NT2/D1 (cell line): ENCODE measurements at regions not wholly inside any gene's neighbourhood (a gene's known extent, or its start where the extent isn't known, plus 50 kb on each side); places are given as distances from the start of the nearest gene placed in this dataset.

Experiments used
- DNase-seq: peaks from one replicate; pipeline ENCODE4 v3.0.0-alpha.2; 2011; ENCODE audit warnings: low read depth, low spot score
- H3K27me3 ChIP-seq: 2 replicates; pipeline ENCODE4 v1.6.0; 2011; ENCODE audit warnings: mild to moderate bottlenecking; ENCODE audit not compliant: insufficient read length, insufficient read depth
- H3K36me3 ChIP-seq: 2 replicates; pipeline ENCODE4 v1.6.1; 2011; ENCODE audit warnings: mild to moderate bottlenecking, low read length, mixed read lengths; ENCODE audit not compliant: insufficient read depth, insufficient read length
- H3K4me1 ChIP-seq: 2 replicates; pipeline ENCODE4 v1.5.1; 2011; ENCODE audit not compliant: insufficient read depth, insufficient read length
- H3K4me3 ChIP-seq: 2 replicates; pipeline ENCODE4 v1.5.1; 2011; ENCODE audit warnings: low read depth; ENCODE audit not compliant: insufficient read length
- H3K9ac ChIP-seq: 2 replicates; pipeline ENCODE4 v1.6.0; 2011; ENCODE audit warnings: low read depth; ENCODE audit not compliant: insufficient read length
- H3K9me3 ChIP-seq: 2 replicates; pipeline ENCODE4 v1.5.1; 2011; ENCODE audit warnings: mild to moderate bottlenecking, low read length; ENCODE audit not compliant: insufficient read depth
- SUZ12 ChIP-seq: IDR thresholded peaks from 2 replicates; pipeline ENCODE4 v1.6.1; 2011; ENCODE audit not compliant: insufficient read length, insufficient read depth; ENCODE audit errors: extremely low read depth
- YY1 ChIP-seq: IDR thresholded peaks from 2 replicates; pipeline ENCODE4 v1.6.1; 2011; ENCODE audit not compliant: insufficient read length, insufficient read depth
- ZNF274 ChIP-seq: IDR thresholded peaks from 2 replicates; pipeline ENCODE4 v1.6.1; 2011; ENCODE audit warnings: mild to moderate bottlenecking, low read depth, low read length

- Histone ChIP-seq H3K9ac (no peak overlapping the region), H3K9me3 (peaks cover 10% of the 10 kb centered on the region; the same call in 1 of the 2 replicates), H3K36me3 (no peaks in the 10 kb centered on the region), H3K27me3 (no peaks in the 10 kb centered on the region), H3K4me3 (no peak overlapping the region), H3K4me1 (no peaks in the 10 kb centered on the region)
- no peak for DNase-seq
- TF ChIP-seq ZNF274 (no peak), YY1 (no peak), SUZ12 (no peak)
Measured at GRCh38 chr11:33594188-33594587, 106.4 kb downstream of the C11orf91 start.

GRCh38 chr11:33590441-33590840 is 110.2 kb downstream of the C11orf91 start:
- Histone ChIP-seq H3K27me3 (no peaks in the 10 kb centered on the region), H3K4me3 (no peak overlapping the region), H3K36me3 (no peaks in the 10 kb centered on the region), H3K9ac (no peak overlapping the region), H3K9me3 (peaks cover 10% of the 10 kb centered on the region; the same call in 1 of the 2 replicates), H3K4me1 (no peaks in the 10 kb centered on the region)
- TF ChIP-seq SUZ12: no peak
- no peak for TF ChIP-seq ZNF274
- TF ChIP-seq YY1: no peak
- DNase-seq: no peak

- DNase-seq: no peak
- TF ChIP-seq ZNF274: no peak
- no peak for TF ChIP-seq SUZ12
- no peak for TF ChIP-seq YY1
- H3K9me3 ChIP-seq: no peaks in the 10 kb centered on the region; the same call in 1 of the 2 replicates
Measured at GRCh38 chr11:33588056-33588455, 112.6 kb downstream of the C11orf91 start.

DNA sequence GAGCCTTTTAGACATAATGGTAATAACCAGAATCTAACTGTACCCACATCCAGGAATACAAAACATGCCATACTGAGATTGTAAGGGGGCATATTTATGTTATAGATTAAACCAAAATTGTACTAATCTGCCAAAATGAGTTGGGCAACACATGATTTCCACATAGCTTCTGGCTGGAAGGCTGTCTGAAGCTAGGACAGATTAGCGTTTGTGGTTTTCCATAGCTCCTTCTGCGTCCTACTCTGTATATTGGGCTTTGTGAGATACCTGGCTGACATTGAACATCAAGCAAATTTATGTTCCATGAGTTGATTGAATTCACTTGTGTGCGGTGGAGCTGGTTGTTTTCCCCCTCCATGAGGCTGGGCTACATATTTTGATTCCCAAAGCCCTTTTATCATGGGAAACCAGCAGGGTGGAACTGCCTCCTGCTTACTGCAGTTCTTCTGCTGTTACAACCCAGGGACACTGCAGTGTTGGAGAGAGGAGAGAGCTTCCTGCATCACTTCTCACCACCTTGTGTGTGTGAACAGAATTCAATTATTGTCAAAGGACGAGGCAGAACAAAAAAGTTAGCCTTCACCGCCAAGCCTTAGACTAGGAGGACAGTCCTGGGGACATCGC is 114.9 kb downstream of the C11orf91 start:
- Histone ChIP-seq H3K4me3 (no peak overlapping the region), H3K9me3 (no peaks in the 10 kb centered on the region; the same call in 1 of the 2 replicates), H3K4me1 (no peaks in the 10 kb centered on the region), H3K27me3 (no peaks in the 10 kb centered on the region), H3K9ac (no peak overlapping the region), H3K36me3 (no peaks in the 10 kb centered on the region)
- no peak for TF ChIP-seq ZNF274
- TF ChIP-seq YY1: no peak
- TF ChIP-seq SUZ12: no peak
- no peak for DNase-seq

More at GRCh38 chr11:33588056-33588455, 112.6 kb downstream of the C11orf91 start:
- Histone ChIP-seq H3K4me1 (no peaks in the 10 kb centered on the region), H3K9ac (no peak overlapping the region), H3K4me3 (no peak overlapping the region), H3K27me3 (no peaks in the 10 kb centered on the region), H3K36me3 (no peaks in the 10 kb centered on the region)

GRCh38 chr11:33582636-33583325 is 117.8 kb downstream of the C11orf91 start:
- TF ChIP-seq SUZ12 (no peak), ZNF274 (no peak), YY1 (no peak)
- no peak overlapping the region for H3K9ac ChIP-seq

DNA sequence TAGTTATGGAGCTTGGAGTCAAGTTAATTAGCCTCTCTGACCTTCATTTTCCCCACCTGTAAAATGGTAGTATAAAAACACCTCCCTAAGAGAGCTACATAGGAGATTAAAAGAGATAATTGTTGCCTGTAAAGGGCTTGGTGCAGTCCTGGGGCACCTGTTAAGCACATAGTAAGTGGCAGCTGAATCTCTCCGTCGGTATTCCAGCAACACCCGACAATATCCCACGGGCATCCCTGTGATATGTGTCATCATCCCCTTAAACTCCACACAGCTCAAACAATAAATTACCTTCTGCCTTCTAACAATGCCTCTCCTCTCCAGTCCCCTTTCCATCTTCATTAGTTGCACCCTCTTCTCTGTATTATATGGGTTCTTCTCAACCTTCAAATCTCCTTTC is 121.5 kb downstream of the C11orf91 start:
- Histone ChIP-seq H3K9me3 (no peaks in the 10 kb centered on the region), H3K36me3 (no peaks in the 10 kb centered on the region), H3K27me3 (no peaks in the 10 kb centered on the region), H3K9ac (no peak overlapping the region), H3K4me1 (no peaks in the 10 kb centered on the region), H3K4me3 (no peak overlapping the region)
- TF ChIP-seq ZNF274: no peak
- no peak for TF ChIP-seq YY1
- TF ChIP-seq SUZ12: no peak
- DNase-seq: no peak

More at GRCh38 chr11:33582636-33583325, 117.8 kb downstream of the C11orf91 start:
- Histone ChIP-seq H3K27me3 (no peaks in the 10 kb centered on the region), H3K9me3 (no peaks in the 10 kb centered on the region), H3K36me3 (no peaks in the 10 kb centered on the region), H3K4me1 (no peaks in the 10 kb centered on the region), H3K4me3 (no peak overlapping the region)
- no peak for DNase-seq

GRCh38 chr11:33577204-33577603 is 123.4 kb downstream of the C11orf91 start:
- Histone ChIP-seq H3K9ac (no peak overlapping the region), H3K4me3 (no peak overlapping the region), H3K4me1 (no peaks in the 10 kb centered on the region), H3K27me3 (no peaks in the 10 kb centered on the region), H3K36me3 (no peaks in the 10 kb centered on the region), H3K9me3 (peaks cover 7% of the 10 kb centered on the region; the same call in 1 of the 2 replicates)
- DNase-seq: peak; percentile 18
- no peak for TF ChIP-seq YY1
- no peak for TF ChIP-seq SUZ12
- no peak for TF ChIP-seq ZNF274
